ENCODE measurements at regions not wholly inside any gene's neighbourhood (a gene's known extent, or its start where the extent isn't known, plus 50 kb on each side); places are given as distances from the start of the nearest gene placed in this dataset.

GRCh38 chr12:61999311-61999710, 260.9 kb upstream of the USP15 start:
- Histone ChIP-seq H3K36me3 (ENCODE audit: control insufficient read depth, low read length) (no peaks in the 10 kb centered on the region), H4K20me1 (ENCODE audit: control insufficient read depth, insufficient read depth, low read depth, low read length) (no peaks in the 10 kb centered on the region), H3F3A (ENCODE audit: control insufficient read depth, insufficient read depth) (no peaks in the 10 kb centered on the region), H3K27me3 (ENCODE audit: control insufficient read depth, low read length) (0 out of 2 replicates have a peak, but pooled peaks cover 2% of the 10 kb centered on the region), H3K9me2 (replicated peaks; ENCODE audit: control insufficient read depth, low read length) (no peaks in the 10 kb centered on the region), H3K4me3 (ENCODE audit: low read length) (no peak overlapping the region), H3K4me2 (ENCODE audit: low read length) (no peak overlapping the region), H3K27ac (ENCODE audit: low read depth, low read length) (no peak overlapping the region), H3K79me2 (ENCODE audit: control insufficient read depth, low read length) (no peaks in the 10 kb centered on the region), H3K9me3 (ENCODE audit: control insufficient read depth, insufficient read depth, low read length) (no peaks in the 10 kb centered on the region), H3K4me1 (ENCODE audit: control insufficient read depth, low read length) (no peaks in the 10 kb centered on the region)
- TF ChIP-seq CTCF (IDR thresholded peaks at IDR 0.05; ENCODE audit: low read depth, low read length, poor library complexity, severe bottlenecking) (no peak), EZH2phosphoT487 (IDR thresholded peaks at IDR 0.05; ENCODE audit: borderline replicate concordance, low read length) (no peak)

- Histone ChIP-seq H3K4me2 (ENCODE audit: low read length) (no peak overlapping the region), H3K9me3 (ENCODE audit: control insufficient read depth, insufficient read depth, low read length) (no peaks in the 10 kb centered on the region), H3K27me3 (ENCODE audit: control insufficient read depth, low read length) (0 out of 2 replicates have a peak, but pooled peaks cover 2% of the 10 kb centered on the region), H3K4me3 (ENCODE audit: low read length) (no peak overlapping the region), H3F3A (ENCODE audit: control insufficient read depth, insufficient read depth) (no peaks in the 10 kb centered on the region), H3K79me2 (ENCODE audit: control insufficient read depth, low read length) (no peaks in the 10 kb centered on the region), H3K4me1 (ENCODE audit: control insufficient read depth, low read length) (no peaks in the 10 kb centered on the region), H3K9me2 (replicated peaks; ENCODE audit: control insufficient read depth, low read length) (no peaks in the 10 kb centered on the region), H3K36me3 (ENCODE audit: control insufficient read depth, low read length) (no peaks in the 10 kb centered on the region), H3K27ac (ENCODE audit: low read depth, low read length) (no peak overlapping the region), H4K20me1 (ENCODE audit: control insufficient read depth, insufficient read depth, low read depth, low read length) (no peaks in the 10 kb centered on the region)
- TF ChIP-seq EZH2phosphoT487 (IDR thresholded peaks at IDR 0.05; ENCODE audit: borderline replicate concordance, low read length) (no peak), CTCF (IDR thresholded peaks at IDR 0.05; ENCODE audit: low read depth, low read length, poor library complexity, severe bottlenecking) (no peak)
Measured at GRCh38 chr12:62001424-62001823, 258.8 kb upstream of the USP15 start.

- Histone ChIP-seq H3F3A (ENCODE audit: control insufficient read depth, insufficient read depth) (no peaks in the 10 kb centered on the region), H3K79me2 (ENCODE audit: control insufficient read depth, low read length) (no peaks in the 10 kb centered on the region), H3K4me2 (ENCODE audit: low read length) (no peak overlapping the region), H3K4me1 (ENCODE audit: control insufficient read depth, low read length) (no peaks in the 10 kb centered on the region), H3K27me3 (ENCODE audit: control insufficient read depth, low read length) (0 out of 2 replicates have a peak, but pooled peaks cover 2% of the 10 kb centered on the region), H3K9me3 (ENCODE audit: control insufficient read depth, insufficient read depth, low read length) (no peaks in the 10 kb centered on the region), H3K27ac (ENCODE audit: low read depth, low read length) (no peak overlapping the region), H3K4me3 (ENCODE audit: low read length) (no peak overlapping the region), H3K9me2 (replicated peaks; ENCODE audit: control insufficient read depth, low read length) (no peaks in the 10 kb centered on the region), H3K36me3 (ENCODE audit: control insufficient read depth, low read length) (no peaks in the 10 kb centered on the region), H4K20me1 (ENCODE audit: control insufficient read depth, insufficient read depth, low read depth, low read length) (no peaks in the 10 kb centered on the region)
- TF ChIP-seq CTCF (IDR thresholded peaks at IDR 0.05; ENCODE audit: low read depth, low read length, poor library complexity, severe bottlenecking): no peak
- TF ChIP-seq EZH2phosphoT487 (IDR thresholded peaks at IDR 0.05; ENCODE audit: borderline replicate concordance, low read length): no peak
Measured at GRCh38 chr12:62003226-62003625, 257.0 kb upstream of the USP15 start.

Measured in DOHH2 (cell line).